H9 (cell line): ENCODE measurements at regions not wholly inside any gene's neighbourhood (a gene's known extent, or its start where the extent isn't known, plus 50 kb on each side); places are given as distances from the start of the nearest gene placed in this dataset.

Experiments
- DNase-seq: peaks from one replicate; pipeline ENCODE4 v3.0.0-alpha.2; 2017
- H2AFZ ChIP-seq: one replicate; pipeline ENCODE4 v1.6.1; 2013; ENCODE audit warnings: mild to moderate bottlenecking, low read length, control low read depth, moderate library complexity
- H2AK5ac ChIP-seq: 2 replicates; pipeline ENCODE4 v1.6.1; 2013; ENCODE audit warnings: low read length, control low read depth, mixed read lengths; ENCODE audit not compliant: insufficient read length
- H2BK120ac ChIP-seq: one replicate; pipeline ENCODE4 v1.6.1; 2013; ENCODE audit warnings: low read depth, mild to moderate bottlenecking, low read length, control low read depth, inconsistent platforms; ENCODE audit not compliant: poor library complexity, severe bottlenecking
- H2BK12ac ChIP-seq: 2 replicates; pipeline ENCODE4 v1.6.1; 2013; ENCODE audit warnings: low read length, control low read depth, mixed read lengths, low read depth; ENCODE audit not compliant: insufficient read length
- H2BK15ac ChIP-seq: 2 replicates; pipeline ENCODE4 v1.6.1; 2013; ENCODE audit warnings: low read depth, low read length, control low read depth
- H2BK20ac ChIP-seq: one replicate; pipeline ENCODE4 v1.6.1; 2013; ENCODE audit warnings: low read depth, mild to moderate bottlenecking, low read length, control low read depth, inconsistent platforms; ENCODE audit not compliant: poor library complexity, severe bottlenecking
- H2BK5ac ChIP-seq: 2 replicates; pipeline ENCODE4 v1.6.1; 2013; ENCODE audit warnings: low read length, control low read depth, mixed read lengths; ENCODE audit not compliant: insufficient read length
- H3K14ac ChIP-seq: 2 replicates; pipeline ENCODE4 v1.6.1; 2013; ENCODE audit warnings: low read length, control low read depth; ENCODE audit not compliant: insufficient read depth
- H3K18ac ChIP-seq: 2 replicates; pipeline ENCODE4 v1.6.1; 2013; ENCODE audit warnings: low read depth, mild to moderate bottlenecking, mixed read lengths, low read length, control low read depth; ENCODE audit not compliant: insufficient read length
- H3K23ac ChIP-seq: 2 replicates; pipeline ENCODE4 v1.6.1; 2013; ENCODE audit warnings: low read length, control low read depth, mixed read lengths, low read depth; ENCODE audit not compliant: insufficient read length
- H3K23me2 ChIP-seq: 2 replicates; pipeline ENCODE4 v1.6.1; 2013; ENCODE audit warnings: low read depth, mild to moderate bottlenecking, mixed read lengths, low read length, control low read depth; ENCODE audit not compliant: insufficient read length, poor library complexity, severe bottlenecking
- H3K27ac ChIP-seq: 2 replicates; pipeline ENCODE4 v1.5.1; 2013; ENCODE audit warnings: low read length, control low read depth, mixed read lengths, low read depth; ENCODE audit not compliant: insufficient read length
- H3K27me3 ChIP-seq: 2 replicates; pipeline ENCODE4 v1.6.1; 2013; ENCODE audit warnings: low read length, control low read depth, inconsistent platforms; ENCODE audit not compliant: insufficient read depth
- H3K4ac ChIP-seq: 2 replicates; pipeline ENCODE4 v1.6.1; 2013; ENCODE audit warnings: low read depth, mild to moderate bottlenecking, control low read depth, inconsistent platforms, low read length, moderate library complexity
- H3K4me1 ChIP-seq: 2 replicates; pipeline ENCODE4 v1.6.1; 2013; ENCODE audit warnings: low read length, control low read depth, inconsistent platforms; ENCODE audit not compliant: insufficient read depth
- H3K4me2 ChIP-seq: 2 replicates; pipeline ENCODE4 v1.6.1; 2013; ENCODE audit warnings: low read length, control low read depth, mixed read lengths; ENCODE audit not compliant: insufficient read length, insufficient read depth
- H3K56ac ChIP-seq: 2 replicates; pipeline ENCODE4 v1.6.1; 2013; ENCODE audit warnings: low read depth, mild to moderate bottlenecking, mixed read lengths, low read length, control low read depth; ENCODE audit not compliant: insufficient read length
- H3K79me1 ChIP-seq: 2 replicates; pipeline ENCODE4 v1.6.1; 2013; ENCODE audit warnings: low read depth, mild to moderate bottlenecking, moderate library complexity, low read length, control low read depth, inconsistent platforms; ENCODE audit not compliant: insufficient read depth, poor library complexity, severe bottlenecking
- H3K79me2 ChIP-seq: 2 replicates; pipeline ENCODE4 v1.6.1; 2013; ENCODE audit warnings: low read length, control low read depth, inconsistent platforms; ENCODE audit not compliant: insufficient read depth
- H3K9ac ChIP-seq: 2 replicates; pipeline ENCODE4 v1.6.1; 2013; ENCODE audit warnings: low read length, control low read depth, mixed read lengths; ENCODE audit not compliant: insufficient read length; ENCODE audit errors: extremely low read depth
- H3K9me3 ChIP-seq: one replicate; pipeline ENCODE4 v1.6.1; 2013; ENCODE audit warnings: low read depth, low read length, inconsistent platforms; ENCODE audit not compliant: control insufficient read depth
- H3T11ph ChIP-seq: one replicate; pipeline ENCODE4 v1.6.1; 2013; ENCODE audit warnings: mild to moderate bottlenecking, low read length, control low read depth, inconsistent platforms
- H4K20me1 ChIP-seq: one replicate; pipeline ENCODE4 v1.6.1; 2013; ENCODE audit not compliant: control insufficient read depth, insufficient read length, insufficient read depth
- H4K5ac ChIP-seq: 2 replicates; pipeline ENCODE4 v1.6.1; 2013; ENCODE audit warnings: low read depth, mild to moderate bottlenecking, mixed read lengths, low read length, control low read depth; ENCODE audit not compliant: insufficient read length
- H4K8ac ChIP-seq: replicated peaks from 2 replicates; pipeline ENCODE4 v1.6.1; 2013; ENCODE audit warnings: low read length, control low read depth, mixed read lengths, low read depth; ENCODE audit not compliant: insufficient read length
- H4K91ac ChIP-seq: 2 replicates; pipeline ENCODE4 v1.6.1; 2013; ENCODE audit warnings: low read depth, mild to moderate bottlenecking, moderate library complexity, mixed read lengths, low read length, control low read depth; ENCODE audit not compliant: insufficient read length
- H3K27ac Mint-ChIP-seq, 3 experiments: 2 replicates in 2 of 3; 3 replicates in 1 of 3; pipeline ENCODE4 v1.8.0; 2020 to 2021; ENCODE audit warnings: mixed read lengths in 3 of 3, mild to moderate bottlenecking in 1 of 3, moderate library complexity in 1 of 3
- H3K27me3 Mint-ChIP-seq: 2 replicates; pipeline ENCODE4 v1.8.0; 2021; ENCODE audit warnings: low read depth, mild to moderate bottlenecking, moderate library complexity, mixed read lengths
- H3K36me3 Mint-ChIP-seq, 3 experiments: 2 replicates in 2 of 3; 3 replicates in 1 of 3; pipeline ENCODE4 v1.8.0; 2020 to 2021; ENCODE audit warnings: low read depth in 3 of 3, mixed read lengths in 3 of 3; ENCODE audit not compliant: insufficient read depth in 1 of 3
- H3K4me1 Mint-ChIP-seq, 2 experiments: 2 replicates each; pipeline ENCODE4 v1.8.0; 2020; ENCODE audit warnings: mixed read lengths in 2 of 2
- H3K4me3 Mint-ChIP-seq, 2 experiments: 2 replicates in 1 of 2; 3 replicates in 1 of 2; pipeline ENCODE4 v1.8.0; 2020 to 2021; ENCODE audit warnings: mild to moderate bottlenecking in 2 of 2, mixed read lengths in 2 of 2, moderate library complexity in 1 of 2
- H3K9me3 Mint-ChIP-seq, 2 experiments: 2 replicates in 1 of 2; 3 replicates in 1 of 2; pipeline ENCODE4 v1.8.0; 2020; ENCODE audit warnings: mild to moderate bottlenecking in 2 of 2, mixed read lengths in 2 of 2, moderate library complexity in 1 of 2
- WGBS: extraction: QIAGEN DNeasy Blood & Tissue Kit; methylation state at CpG from one replicate; pipeline ENCODE4 v1.1.7; 2013; ENCODE audit warnings: missing lambda C conversion rate, low lambda C conversion rate, mixed read lengths; ENCODE audit not compliant: insufficient read length; ENCODE audit errors: extremely low coverage; 5-methylcytosine and 5-hydroxymethylcytosine counted together
- TF ChIP-seq, protein P1 (sequence below): fragments of 200-600 bp; sonication (generic); conservative IDR thresholded peaks from 3 replicates; pipeline ENCODE4 v1.8.0; 2021; ENCODE audit warnings: antibody characterized with exemption, mild to moderate bottlenecking

DNA sequence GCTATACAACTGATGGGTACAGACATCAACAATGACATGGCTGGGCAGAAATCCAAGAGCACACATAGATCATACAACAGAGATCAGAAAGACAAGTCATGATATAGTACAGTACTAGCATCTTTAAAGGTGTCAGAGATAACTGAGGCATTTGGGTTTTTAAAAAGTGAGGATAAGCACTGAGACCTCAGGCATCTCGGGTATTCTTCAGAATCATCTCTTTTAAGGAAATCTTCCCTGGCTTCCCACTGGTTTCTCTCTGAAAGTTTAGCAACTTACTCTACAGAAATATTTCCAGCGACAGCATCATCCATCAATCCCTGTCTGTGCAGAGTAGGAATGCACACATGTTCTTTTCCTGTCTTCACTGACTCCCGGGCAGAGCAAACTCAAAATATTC lies 93.2 kb upstream of the PARP11 start:
- no peaks in the 10 kb centered on the region for H3K79me1 ChIP-seq
- no peak overlapping the region for H2AK5ac ChIP-seq
- Mint-ChIP-seq H3K27ac (no peak overlapping the region), H3K36me3 (no peaks in the 10 kb centered on the region), H3K4me3 (no peak overlapping the region), H3K27me3 (peaks cover 1% of the 10 kb centered on the region; the same call in 1 of the 2 replicates), H3K4me1 (peaks cover 21 to 28% of the 10 kb centered on the region in 2 experiments), H3K9me3 (no peaks in the 10 kb centered on the region)
- no peaks in the 10 kb centered on the region for H3K23me2 ChIP-seq
- WGBS, result no CpG with 5 or more reads among the region's 3 CpGs
- no peaks in the 10 kb centered on the region for H4K20me1 ChIP-seq
- TF ChIP-seq, protein P1, sequence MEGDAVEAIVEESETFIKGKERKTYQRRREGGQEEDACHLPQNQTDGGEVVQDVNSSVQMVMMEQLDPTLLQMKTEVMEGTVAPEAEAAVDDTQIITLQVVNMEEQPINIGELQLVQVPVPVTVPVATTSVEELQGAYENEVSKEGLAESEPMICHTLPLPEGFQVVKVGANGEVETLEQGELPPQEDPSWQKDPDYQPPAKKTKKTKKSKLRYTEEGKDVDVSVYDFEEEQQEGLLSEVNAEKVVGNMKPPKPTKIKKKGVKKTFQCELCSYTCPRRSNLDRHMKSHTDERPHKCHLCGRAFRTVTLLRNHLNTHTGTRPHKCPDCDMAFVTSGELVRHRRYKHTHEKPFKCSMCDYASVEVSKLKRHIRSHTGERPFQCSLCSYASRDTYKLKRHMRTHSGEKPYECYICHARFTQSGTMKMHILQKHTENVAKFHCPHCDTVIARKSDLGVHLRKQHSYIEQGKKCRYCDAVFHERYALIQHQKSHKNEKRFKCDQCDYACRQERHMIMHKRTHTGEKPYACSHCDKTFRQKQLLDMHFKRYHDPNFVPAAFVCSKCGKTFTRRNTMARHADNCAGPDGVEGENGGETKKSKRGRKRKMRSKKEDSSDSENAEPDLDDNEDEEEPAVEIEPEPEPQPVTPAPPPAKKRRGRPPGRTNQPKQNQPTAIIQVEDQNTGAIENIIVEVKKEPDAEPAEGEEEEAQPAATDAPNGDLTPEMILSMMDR, result no peak
- no peaks in the 10 kb centered on the region for H3K4me1 ChIP-seq
- H3K56ac ChIP-seq, result no peak overlapping the region
- H2BK15ac ChIP-seq, result no peak overlapping the region
- no peak overlapping the region for H3K27ac ChIP-seq
- H4K8ac ChIP-seq, result no peak overlapping the region
- no peak overlapping the region for H3K18ac ChIP-seq
- peak; percentile 2 for DNase-seq
- no peak overlapping the region for H2BK120ac ChIP-seq
- H3K9ac ChIP-seq, result no peak overlapping the region
- H3K79me2 ChIP-seq, result no peaks in the 10 kb centered on the region
- no peak overlapping the region for H4K5ac ChIP-seq
- no peaks in the 10 kb centered on the region for H3K27me3 ChIP-seq
- no peak overlapping the region for H2BK12ac ChIP-seq
- H2BK5ac ChIP-seq, result no peak overlapping the region
- H3K9me3 ChIP-seq, result no peaks in the 10 kb centered on the region
- H3K4ac ChIP-seq, result no peak overlapping the region
- no peak overlapping the region for H2AFZ ChIP-seq
- H3K4me2 ChIP-seq, result no peak overlapping the region
- no peak overlapping the region for H3K23ac ChIP-seq
- no peak overlapping the region for H3T11ph ChIP-seq
- H3K14ac ChIP-seq, result no peak overlapping the region
- H2BK20ac ChIP-seq, result no peak overlapping the region
- no peak overlapping the region for H4K91ac ChIP-seq
